ENCODE measurements at regions not wholly inside any gene's neighbourhood (a gene's known extent, or its start where the extent isn't known, plus 50 kb on each side); places are given as distances from the start of the nearest gene placed in this dataset.

DNA sequence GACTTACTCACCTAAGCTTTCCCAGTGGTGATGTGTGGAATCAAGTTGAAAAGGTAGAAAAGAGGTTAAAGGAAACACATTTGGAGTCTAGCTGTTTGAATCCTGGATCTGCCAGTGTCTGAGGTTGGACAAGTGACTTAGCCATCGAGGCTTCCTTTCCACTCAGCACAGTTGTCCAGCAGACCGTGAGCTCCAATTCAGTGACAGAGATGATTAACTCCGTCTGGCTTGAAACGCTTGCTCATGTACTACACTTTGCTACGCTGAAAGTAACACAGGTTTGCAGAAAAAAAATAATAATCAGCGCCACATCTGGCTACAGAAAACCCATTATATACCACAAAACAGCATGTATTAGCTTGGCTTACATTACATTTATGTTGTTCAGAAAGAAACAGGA lies 364.9 kb upstream of the MCTP2 start:
- peaks cover 0 to 34% (median 8%) of the 10 kb centered on the region in 3 donors for H3K4me1 ChIP-seq
- intact Hi-C loops (cut with DNase I): no loop called here
- no peak for TF ChIP-seq POLR2A (IDR thresholded peaks at IDR 0.05)
- TF ChIP-seq, protein P1, sequence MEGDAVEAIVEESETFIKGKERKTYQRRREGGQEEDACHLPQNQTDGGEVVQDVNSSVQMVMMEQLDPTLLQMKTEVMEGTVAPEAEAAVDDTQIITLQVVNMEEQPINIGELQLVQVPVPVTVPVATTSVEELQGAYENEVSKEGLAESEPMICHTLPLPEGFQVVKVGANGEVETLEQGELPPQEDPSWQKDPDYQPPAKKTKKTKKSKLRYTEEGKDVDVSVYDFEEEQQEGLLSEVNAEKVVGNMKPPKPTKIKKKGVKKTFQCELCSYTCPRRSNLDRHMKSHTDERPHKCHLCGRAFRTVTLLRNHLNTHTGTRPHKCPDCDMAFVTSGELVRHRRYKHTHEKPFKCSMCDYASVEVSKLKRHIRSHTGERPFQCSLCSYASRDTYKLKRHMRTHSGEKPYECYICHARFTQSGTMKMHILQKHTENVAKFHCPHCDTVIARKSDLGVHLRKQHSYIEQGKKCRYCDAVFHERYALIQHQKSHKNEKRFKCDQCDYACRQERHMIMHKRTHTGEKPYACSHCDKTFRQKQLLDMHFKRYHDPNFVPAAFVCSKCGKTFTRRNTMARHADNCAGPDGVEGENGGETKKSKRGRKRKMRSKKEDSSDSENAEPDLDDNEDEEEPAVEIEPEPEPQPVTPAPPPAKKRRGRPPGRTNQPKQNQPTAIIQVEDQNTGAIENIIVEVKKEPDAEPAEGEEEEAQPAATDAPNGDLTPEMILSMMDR (IDR thresholded peaks at IDR 0.05): no peak

GRCh38 chr15:93865586-93865985 lies 365.8 kb upstream of the MCTP2 start:
- no peaks in the 10 kb centered on the region for H3K9me3 ChIP-seq
- no peaks in the 10 kb centered on the region for H3K36me3 ChIP-seq
- intact Hi-C loops (cut with DNase I): no loop called here
- H3K27ac ChIP-seq: peak overlapping the region in 1 of 4 donors; percentile 40
- no peak for TF ChIP-seq POLR2A (IDR thresholded peaks at IDR 0.05)
- TF ChIP-seq, protein P1 (IDR thresholded peaks at IDR 0.05): no peak
- DNase-seq: no peak
- no peak overlapping the region for H3K4me3 ChIP-seq
- H3K27me3 ChIP-seq: no peaks in the 10 kb centered on the region
- H3K4me1 ChIP-seq: peaks cover 0 to 43% (median 9%) of the 10 kb centered on the region in 3 donors
- WGBS, 2 donors: 44 to 71% methylated on average over 4 of the region's 4 CpGs

More for the DNA sequence above, 364.9 kb upstream of the MCTP2 start:
- Histone ChIP-seq H3K4me3 (no peak overlapping the region), H3K9me3 (no peaks in the 10 kb centered on the region), H3K36me3 (no peaks in the 10 kb centered on the region), H3K27ac (peak overlapping the region in 2 of 4 donors; percentile 40 to 42), H3K27me3 (no peaks in the 10 kb centered on the region)
- 57 to 69% methylated on average over 6 of the region's 6 CpGs for WGBS, 2 donors
- no peak for DNase-seq

DNA sequence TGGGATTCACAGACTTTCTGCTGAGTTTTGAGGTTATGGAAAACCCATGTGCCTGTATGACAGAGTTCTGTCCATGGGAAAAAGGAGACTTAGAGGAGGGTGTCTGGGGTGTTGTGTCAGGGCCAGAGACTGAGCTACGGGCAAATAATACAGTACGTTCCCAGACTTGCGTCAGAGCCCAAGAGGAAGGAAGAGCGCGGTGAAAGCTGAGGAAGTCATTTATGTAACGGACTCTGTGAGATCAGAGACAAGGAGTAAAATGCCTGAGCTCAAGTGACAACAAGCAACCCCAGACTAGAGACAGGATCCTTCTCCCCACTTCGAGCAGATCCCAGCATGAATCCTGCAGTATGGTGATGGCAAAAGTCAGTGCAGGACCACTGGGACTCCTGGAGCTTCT lies 368.6 kb upstream of the MCTP2 start:
- no peak for DNase-seq
- 62 to 74% methylated on average over 7 of the region's 7 CpGs for WGBS, 2 donors

DNA sequence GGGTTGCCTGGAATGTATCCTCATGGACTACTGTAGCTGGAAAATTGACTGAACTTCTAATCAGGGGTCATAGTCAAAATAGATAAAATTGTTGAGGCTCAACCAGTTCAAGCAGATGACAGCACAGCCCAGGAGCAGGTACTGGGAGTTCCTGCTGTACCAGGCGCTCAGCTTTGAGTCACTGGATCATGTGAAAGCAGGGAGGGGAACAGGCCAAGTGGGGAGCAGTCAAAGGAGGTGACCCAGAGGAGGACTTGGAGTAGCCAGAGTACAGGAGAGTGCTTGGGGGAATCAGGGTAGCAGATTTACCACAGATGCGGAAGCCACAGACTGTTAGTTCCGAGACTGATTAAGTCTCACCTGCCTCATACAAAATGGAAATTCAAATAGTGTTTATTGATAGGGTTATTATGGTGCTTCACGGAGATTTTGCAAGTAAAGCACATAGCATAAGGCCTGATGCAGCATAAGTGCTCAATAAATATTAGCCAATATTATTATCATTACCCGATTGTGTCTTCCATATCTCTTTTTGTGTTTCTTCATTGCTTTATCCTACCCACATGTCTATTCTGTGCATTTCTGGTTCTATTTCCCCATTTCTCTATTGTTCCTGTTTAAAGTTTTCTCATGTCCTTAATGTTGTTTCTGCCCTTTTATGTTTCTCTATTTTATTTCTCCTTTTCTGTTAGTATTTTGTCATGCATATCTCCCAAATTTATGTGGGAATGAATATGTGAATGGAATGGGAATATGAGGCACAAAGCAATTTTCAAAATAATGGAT lies 369.2 kb upstream of the MCTP2 start:
- Histone ChIP-seq H3K36me3 (no peaks in the 10 kb centered on the region), H3K4me1 (peaks cover 0 to 41% (median 9%) of the 10 kb centered on the region in 3 donors), H3K4me3 (no peak overlapping the region), H3K9me3 (no peaks in the 10 kb centered on the region), H3K27ac (peak overlapping the region in 3 of 4 donors; percentile 57 to 75 (median 71)), H3K27me3 (no peaks in the 10 kb centered on the region)
- intact Hi-C loops (cut with DNase I): no loop called here
- TF ChIP-seq, protein P1 (IDR thresholded peaks at IDR 0.05): no peak
- no peak for TF ChIP-seq POLR2A (IDR thresholded peaks at IDR 0.05)
- DNase-seq: no peak
- WGBS, 2 donors: 69 to 76% methylated on average over 5 of the region's 5 CpGs

More for the DNA sequence above, 368.6 kb upstream of the MCTP2 start:
- intact Hi-C loops (cut with DNase I): no loop called here
- TF ChIP-seq POLR2A (IDR thresholded peaks at IDR 0.05): peak in 2 of 4 donors; percentile 37 to 46
- TF ChIP-seq, protein P1 (IDR thresholded peaks at IDR 0.05): no peak
- peak overlapping the region in 3 of 4 donors; percentile 57 to 77 (median 71) for H3K27ac ChIP-seq
- peaks cover 0 to 44% (median 9%) of the 10 kb centered on the region in 3 donors for H3K4me1 ChIP-seq
- no peaks in the 10 kb centered on the region for H3K27me3 ChIP-seq
- H3K4me3 ChIP-seq: no peak overlapping the region
- H3K9me3 ChIP-seq: no peaks in the 10 kb centered on the region
- H3K36me3 ChIP-seq: no peaks in the 10 kb centered on the region

DNA sequence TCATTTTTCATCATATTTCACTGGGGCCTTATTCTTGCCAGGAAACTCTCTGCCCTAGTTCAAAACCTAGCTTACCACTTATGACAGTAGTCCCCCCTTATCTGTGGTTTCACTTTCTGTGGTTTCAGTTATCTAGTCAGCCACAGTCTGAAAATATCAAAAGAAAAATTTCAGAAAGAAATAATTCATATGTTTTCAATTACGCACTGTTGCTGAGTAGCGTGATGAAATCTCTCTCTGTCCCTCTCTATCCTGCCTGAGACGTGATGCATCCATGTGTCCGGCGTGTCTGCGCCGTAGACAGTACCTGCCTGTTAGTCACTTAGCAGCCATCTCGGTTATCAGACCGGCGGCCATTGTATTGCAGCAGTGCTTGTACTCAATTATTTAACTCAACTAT lies 369.9 kb upstream of the MCTP2 start:
- H3K27me3 ChIP-seq: no peaks in the 10 kb centered on the region
- H3K4me1 ChIP-seq: peaks cover 0 to 34% (median 5%) of the 10 kb centered on the region in 3 donors
- H3K4me3 ChIP-seq: no peak overlapping the region
- DNase-seq: no peak
- 87 to 91% methylated on average over 10 of the region's 10 CpGs for WGBS, 2 donors
- no peaks in the 10 kb centered on the region for H3K9me3 ChIP-seq
- TF ChIP-seq, protein P1 (IDR thresholded peaks at IDR 0.05): no peak
- TF ChIP-seq POLR2A (IDR thresholded peaks at IDR 0.05): no peak
- H3K36me3 ChIP-seq: no peaks in the 10 kb centered on the region
- intact Hi-C loops (cut with DNase I): no loop called here
- peak overlapping the region in 3 of 4 donors; percentile 57 to 75 (median 71) for H3K27ac ChIP-seq
